Ishikawa (cell line): ENCODE measurements at regions not wholly inside any gene's neighbourhood (a gene's known extent, or its start where the extent isn't known, plus 50 kb on each side); places are given as distances from the start of the nearest gene placed in this dataset.

Source experiments
- CREB1 ChIP-seq: IDR thresholded peaks from 2 replicates; pipeline ENCODE4 v1.6.1; 2012; ENCODE audit warnings: low read depth
- FOXM1 ChIP-seq: IDR thresholded peaks from 2 replicates; pipeline ENCODE4 v1.6.1; 2012; ENCODE audit warnings: low read depth, borderline replicate concordance
- RAD21 ChIP-seq: IDR thresholded peaks from 2 replicates; pipeline ENCODE4 v1.6.1; 2012; ENCODE audit warnings: low read depth
- TF ChIP-seq, protein P1 (sequence below): IDR thresholded peaks from 2 replicates; pipeline ENCODE4 v1.6.1; 2012; ENCODE audit warnings: low read depth, mild to moderate bottlenecking

DNA sequence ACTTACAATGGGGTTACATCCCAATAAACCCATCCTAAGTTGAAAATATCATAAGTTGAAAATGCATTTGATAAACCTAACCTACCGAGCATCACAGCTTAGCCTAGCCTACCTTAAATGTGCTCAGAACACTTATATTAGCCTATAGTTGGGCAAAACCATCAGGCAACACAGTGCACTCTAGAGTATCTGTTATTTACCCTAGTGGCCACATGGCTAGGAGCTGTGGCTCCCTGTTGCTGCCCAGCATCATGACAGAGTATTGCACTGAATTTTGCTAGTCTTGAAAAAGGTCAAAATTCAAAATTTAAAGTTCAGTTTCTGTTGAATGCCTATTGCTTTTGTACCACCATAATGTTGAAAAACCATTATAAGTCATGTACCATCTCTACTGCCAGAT is 482.7 kb upstream of the ZEB2 start:
- no peak for TF ChIP-seq CREB1
- TF ChIP-seq, protein P1, sequence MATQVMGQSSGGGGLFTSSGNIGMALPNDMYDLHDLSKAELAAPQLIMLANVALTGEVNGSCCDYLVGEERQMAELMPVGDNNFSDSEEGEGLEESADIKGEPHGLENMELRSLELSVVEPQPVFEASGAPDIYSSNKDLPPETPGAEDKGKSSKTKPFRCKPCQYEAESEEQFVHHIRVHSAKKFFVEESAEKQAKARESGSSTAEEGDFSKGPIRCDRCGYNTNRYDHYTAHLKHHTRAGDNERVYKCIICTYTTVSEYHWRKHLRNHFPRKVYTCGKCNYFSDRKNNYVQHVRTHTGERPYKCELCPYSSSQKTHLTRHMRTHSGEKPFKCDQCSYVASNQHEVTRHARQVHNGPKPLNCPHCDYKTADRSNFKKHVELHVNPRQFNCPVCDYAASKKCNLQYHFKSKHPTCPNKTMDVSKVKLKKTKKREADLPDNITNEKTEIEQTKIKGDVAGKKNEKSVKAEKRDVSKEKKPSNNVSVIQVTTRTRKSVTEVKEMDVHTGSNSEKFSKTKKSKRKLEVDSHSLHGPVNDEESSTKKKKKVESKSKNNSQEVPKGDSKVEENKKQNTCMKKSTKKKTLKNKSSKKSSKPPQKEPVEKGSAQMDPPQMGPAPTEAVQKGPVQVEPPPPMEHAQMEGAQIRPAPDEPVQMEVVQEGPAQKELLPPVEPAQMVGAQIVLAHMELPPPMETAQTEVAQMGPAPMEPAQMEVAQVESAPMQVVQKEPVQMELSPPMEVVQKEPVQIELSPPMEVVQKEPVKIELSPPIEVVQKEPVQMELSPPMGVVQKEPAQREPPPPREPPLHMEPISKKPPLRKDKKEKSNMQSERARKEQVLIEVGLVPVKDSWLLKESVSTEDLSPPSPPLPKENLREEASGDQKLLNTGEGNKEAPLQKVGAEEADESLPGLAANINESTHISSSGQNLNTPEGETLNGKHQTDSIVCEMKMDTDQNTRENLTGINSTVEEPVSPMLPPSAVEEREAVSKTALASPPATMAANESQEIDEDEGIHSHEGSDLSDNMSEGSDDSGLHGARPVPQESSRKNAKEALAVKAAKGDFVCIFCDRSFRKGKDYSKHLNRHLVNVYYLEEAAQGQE, result no peak
- TF ChIP-seq FOXM1, result no peak
- no peak for TF ChIP-seq RAD21
